Left hindlimb (tissue), 1 donor: ENCODE measurements at regions not wholly inside any gene's neighbourhood (a gene's known extent, or its start where the extent isn't known, plus 50 kb on each side); places are given as distances from the start of the nearest gene placed in this dataset.
A peak's percentile ranks its signal among the peaks of the same experiment; 100 is the strongest.

Experiments used
- DNase-seq: peaks from one replicate; pipeline ENCODE4 v3.0.0-alpha.2; 2018

- no peak for DNase-seq
Observed at GRCh38 chr2:151028691-151029176, 232.9 kb downstream of the RBM43 start.

GRCh38 chr2:151027151-151027550 is 234.5 kb downstream of the RBM43 start:
- no peak for DNase-seq

GRCh38 chr2:151025816-151026215 is 235.8 kb downstream of the RBM43 start:
- DNase-seq = no peak

- no peak for DNase-seq
Observed at GRCh38 chr2:151024696-151025251, 236.9 kb downstream of the RBM43 start.

- DNase-seq = no peak
Observed at GRCh38 chr2:151021747-151022452, 239.8 kb downstream of the RBM43 start.

- DNase-seq = no peak
Observed at GRCh38 chr2:151020411-151020810, 241.3 kb downstream of the RBM43 start.

- DNase-seq = no peak
Observed at GRCh38 chr2:151009437-151010175, 252.1 kb downstream of the RBM43 start.

- DNase-seq = peak; percentile 58
Observed at GRCh38 chr2:151007365-151007764, 254.3 kb downstream of the RBM43 start.

- DNase-seq = no peak
Observed at GRCh38 chr2:151002959-151003600, 258.6 kb downstream of the RBM43 start.

GRCh38 chr2:150997702-150998440 is 263.8 kb downstream of the RBM43 start:
- DNase-seq = no peak

- no peak for DNase-seq
Observed at GRCh38 chr2:150997066-150997465, 264.6 kb downstream of the RBM43 start.

- DNase-seq = no peak
Observed at GRCh38 chr2:150994076-150994475, 267.6 kb downstream of the RBM43 start.

GRCh38 chr2:150989969-150990368 is 271.7 kb downstream of the RBM43 start:
- DNase-seq = no peak

GRCh38 chr2:150985741-150986140 is 275.9 kb downstream of the RBM43 start:
- no peak for DNase-seq

- DNase-seq = peak; percentile 40
Observed at GRCh38 chr2:150983314-150983897, 278.3 kb downstream of the RBM43 start.

- DNase-seq = no peak
Observed at GRCh38 chr2:150981826-150982225, 279.8 kb downstream of the RBM43 start.

- no peak for DNase-seq
Observed at GRCh38 chr2:150978053-150978452, 283.6 kb downstream of the RBM43 start.

- no peak for DNase-seq
Observed at GRCh38 chr2:150977296-150977695, 284.4 kb downstream of the RBM43 start.

GRCh38 chr2:150976604-150977003 is 285.1 kb downstream of the RBM43 start:
- no peak for DNase-seq

GRCh38 chr2:150974864-150975263 is 286.8 kb downstream of the RBM43 start:
- no peak for DNase-seq

- no peak for DNase-seq
Observed at GRCh38 chr2:150974234-150974633, 287.4 kb downstream of the RBM43 start.

GRCh38 chr2:150971910-150972309 is 289.8 kb downstream of the RBM43 start:
- no peak for DNase-seq
